HCT116 (cell line): ENCODE measurements at regions not wholly inside any gene's neighbourhood (a gene's known extent, or its start where the extent isn't known, plus 50 kb on each side); places are given as distances from the start of the nearest gene placed in this dataset.

Experiments
- ATF3 ChIP-seq: IDR thresholded peaks from 2 replicates; pipeline ENCODE4 v1.6.1; 2012
- CBX3 ChIP-seq: IDR thresholded peaks from 2 replicates; pipeline ENCODE4 v1.6.1; 2012; ENCODE audit warnings: low read depth
- CEBPB ChIP-seq: IDR thresholded peaks from 2 replicates; pipeline ENCODE4 v1.6.1; 2012; ENCODE audit warnings: low read depth
- ELF1 ChIP-seq: IDR thresholded peaks from 2 replicates; pipeline ENCODE4 v1.6.1; 2012; ENCODE audit warnings: low read depth, borderline replicate concordance
- EZH2 ChIP-seq: fragments of 200-600 bp; sonication (generic); IDR thresholded peaks from 2 replicates; pipeline ENCODE4 v1.6.1; 2017; ENCODE audit warnings: antibody characterized with exemption, mixed run types
- POLR2A ChIP-seq: IDR thresholded peaks from 2 replicates; pipeline ENCODE4 v1.7.0; 2011; ENCODE audit warnings: borderline replicate concordance; ENCODE audit not compliant: insufficient read depth, insufficient read length; ENCODE audit errors: extremely low read depth
- POLR2AphosphoS5 ChIP-seq: IDR thresholded peaks from 2 replicates; pipeline ENCODE4 v1.6.1; 2011; ENCODE audit warnings: mild to moderate bottlenecking, low read depth, low read length, moderate library complexity
- RAD21 ChIP-seq: IDR thresholded peaks from 2 replicates; pipeline ENCODE4 v1.6.1; 2012; ENCODE audit warnings: low read depth, mild to moderate bottlenecking
- REST ChIP-seq: IDR thresholded peaks from 2 replicates; pipeline ENCODE4 v1.6.1; 2012; ENCODE audit warnings: low read depth
- SRF ChIP-seq: IDR thresholded peaks from 2 replicates; pipeline ENCODE4 v1.6.1; 2012; ENCODE audit warnings: low read depth
- ZBTB33 ChIP-seq: IDR thresholded peaks from 2 replicates; pipeline ENCODE4 v1.6.1; 2011; ENCODE audit warnings: mild to moderate bottlenecking, low read length, moderate library complexity; ENCODE audit not compliant: insufficient replicate concordance; ENCODE audit errors: extremely low read depth
- ZNF274 ChIP-seq: fragments of 200-500 bp; sonication (Bioruptor generic); IDR thresholded peaks from 2 replicates; pipeline ENCODE4 v1.6.1; 2014; ENCODE audit warnings: mild to moderate bottlenecking, low read depth, low read length, inconsistent platforms
- TF ChIP-seq, protein P1 (sequence below), 3 experiments: fragments of 200-600 bp in 1 of 3; sonication (generic) in 1 of 3; IDR thresholded peaks in 2 of 3; conservative IDR thresholded peaks in 1 of 3; 2 replicates each; pipeline ENCODE4 v1.5.1; 2012 to 2017; ENCODE audit warnings: low read depth in 2 of 3, low read length in 2 of 3, antibody characterized with exemption in 1 of 3, borderline replicate concordance in 1 of 3, control low read depth in 1 of 3, mild to moderate bottlenecking in 1 of 3, mixed read lengths in 1 of 3, mixed run types in 1 of 3, moderate library complexity in 1 of 3; ENCODE audit not compliant: insufficient read depth in 1 of 3

DNA sequence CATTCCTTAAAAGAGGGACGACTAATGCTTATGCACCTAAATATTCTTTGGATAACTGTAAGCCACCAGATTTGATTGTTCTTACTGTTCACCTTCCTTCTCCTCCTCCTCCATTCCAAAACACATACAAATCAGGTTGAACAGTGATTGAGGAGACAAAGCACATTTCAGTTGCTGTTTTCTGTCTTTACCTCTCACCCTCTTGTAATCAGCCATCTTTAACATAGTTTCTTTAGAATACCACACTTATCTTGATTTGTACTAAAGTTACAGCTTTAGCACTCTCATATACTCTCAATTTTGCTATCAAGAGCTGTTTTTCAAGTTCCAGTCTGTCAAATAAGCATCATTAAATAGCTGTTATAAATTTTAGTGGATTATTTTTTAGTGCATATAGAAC, 338.3 kb upstream of the RGS6 start:
- TF ChIP-seq ATF3 (no peak), POLR2A (no peak), SRF (no peak), REST (no peak), POLR2AphosphoS5 (no peak), CEBPB (no peak), ZNF274 (no peak), EZH2 (no peak), ELF1 (no peak), RAD21 (no peak), ZBTB33 (no peak), CBX3 (no peak)
- TF ChIP-seq, protein P1, sequence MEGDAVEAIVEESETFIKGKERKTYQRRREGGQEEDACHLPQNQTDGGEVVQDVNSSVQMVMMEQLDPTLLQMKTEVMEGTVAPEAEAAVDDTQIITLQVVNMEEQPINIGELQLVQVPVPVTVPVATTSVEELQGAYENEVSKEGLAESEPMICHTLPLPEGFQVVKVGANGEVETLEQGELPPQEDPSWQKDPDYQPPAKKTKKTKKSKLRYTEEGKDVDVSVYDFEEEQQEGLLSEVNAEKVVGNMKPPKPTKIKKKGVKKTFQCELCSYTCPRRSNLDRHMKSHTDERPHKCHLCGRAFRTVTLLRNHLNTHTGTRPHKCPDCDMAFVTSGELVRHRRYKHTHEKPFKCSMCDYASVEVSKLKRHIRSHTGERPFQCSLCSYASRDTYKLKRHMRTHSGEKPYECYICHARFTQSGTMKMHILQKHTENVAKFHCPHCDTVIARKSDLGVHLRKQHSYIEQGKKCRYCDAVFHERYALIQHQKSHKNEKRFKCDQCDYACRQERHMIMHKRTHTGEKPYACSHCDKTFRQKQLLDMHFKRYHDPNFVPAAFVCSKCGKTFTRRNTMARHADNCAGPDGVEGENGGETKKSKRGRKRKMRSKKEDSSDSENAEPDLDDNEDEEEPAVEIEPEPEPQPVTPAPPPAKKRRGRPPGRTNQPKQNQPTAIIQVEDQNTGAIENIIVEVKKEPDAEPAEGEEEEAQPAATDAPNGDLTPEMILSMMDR (IDR thresholded peaks at IDR 0.05 in 2 of 3, conservative IDR thresholded peaks at IDR 0.05 in 1 of 3; ENCODE audit: borderline replicate concordance in 1 of 3, insufficient read depth in 1 of 3, low read depth in 2 of 3, low read length in 2 of 3): no peak
